ENCODE measurements at regions not wholly inside any gene's neighbourhood (a gene's known extent, or its start where the extent isn't known, plus 50 kb on each side); places are given as distances from the start of the nearest gene placed in this dataset.

- intact Hi-C loops (cut with micrococcal nuclease), result loop anchor here (1.0 to 5.0 kb wide), 2 partner anchors 129 to 147 kb away; no protein-coding TSS in a partner anchor
- POLR2A ChIA-PET, result no interaction called here
- peak; percentile 8 for DNase-seq (ENCODE audit: low read depth, low spot score)
These were observed 74.2 kb upstream of the PROK2 start for GRCh38 chr3:71859123-71859519.

More at GRCh38 chr3:71859123-71859519, 74.2 kb upstream of the PROK2 start:
- H3K9ac ChIP-seq (replicated peaks; ENCODE audit: extremely low read depth, insufficient read depth, low read length), result no peak overlapping the region
- no peaks in the 10 kb centered on the region for H3K4me1 ChIP-seq (ENCODE audit: control insufficient read depth, extremely low read depth, insufficient read depth, low read length)
- no peak overlapping the region for H3K4me3 ChIP-seq (replicated peaks in 1 of 3; ENCODE audit: insufficient read depth in 1 of 3, low read depth in 1 of 3, low read length in 3 of 3)
- no peak for TF ChIP-seq GATA2 (IDR thresholded peaks at IDR 0.05; ENCODE audit: insufficient read depth, insufficient read length, low read depth, low read length)
- TF ChIP-seq FOS (IDR thresholded peaks at IDR 0.05; ENCODE audit: borderline replicate concordance, insufficient read depth, low read length), result no peak
- TF ChIP-seq POLR2AphosphoS5 (IDR thresholded peaks at IDR 0.05; ENCODE audit: insufficient read depth, low read depth, low read length), result no peak
- no peak for TF ChIP-seq MYC (IDR thresholded peaks at IDR 0.05; ENCODE audit: low read depth, low read length)
- no peak for TF ChIP-seq POLR2A (IDR thresholded peaks at IDR 0.05; ENCODE audit: low read depth, low read length)
- no peak for TF ChIP-seq EZH2 (IDR thresholded peaks at IDR 0.05; ENCODE audit: borderline replicate concordance, low read depth, low read length, severe bottlenecking)
- TF ChIP-seq MAX (IDR thresholded peaks at IDR 0.05; ENCODE audit: insufficient read depth, insufficient read length), result no peak
- TF ChIP-seq JUN (IDR thresholded peaks at IDR 0.05; ENCODE audit: borderline replicate concordance, insufficient read depth, insufficient read length, low read depth), result no peak
- no peak for TF ChIP-seq CTCF (IDR thresholded peaks at IDR 0.05; ENCODE audit: extremely low read depth in 1 of 2, insufficient read depth in 1 of 2, low read depth in 1 of 2, low read length in 2 of 2)
- no peaks in the 10 kb centered on the region for H3K79me2 ChIP-seq (ENCODE audit: control insufficient read depth, insufficient read depth, low read length)
- dilution Hi-C loops (cut with MboI; ENCODE audit: extremely low pct_ligation_motif_present, low sequenced_read_pairs), result no loop called here
- no peaks in the 10 kb centered on the region for H3K9me3 ChIP-seq (replicated peaks; ENCODE audit: control insufficient read depth, insufficient read depth, low read length)
- H3K9me1 ChIP-seq (replicated peaks; ENCODE audit: control insufficient read depth, extremely low read depth, insufficient read depth, low read length), result no peaks in the 10 kb centered on the region
- H3K27me3 ChIP-seq (ENCODE audit: control insufficient read depth in 2 of 2, insufficient read depth in 2 of 2, low read length in 2 of 2), result no peaks in the 10 kb centered on the region
- no peaks in the 10 kb centered on the region for H4K20me1 ChIP-seq (replicated peaks; ENCODE audit: control insufficient read depth, extremely low read depth, insufficient read depth, low read length)
- H3K36me3 ChIP-seq (ENCODE audit: control insufficient read depth in 2 of 2, extremely low read depth in 1 of 2, insufficient read depth in 2 of 2, low read length in 2 of 2), result no peaks in the 10 kb centered on the region
- CTCF ChIA-PET, result interaction anchor here (1.4 kb wide), 1 partner anchor 16 kb away, joined by 6 read pairs; no protein-coding TSS in a partner anchor
- H2AFZ ChIP-seq (ENCODE audit: low read depth, low read length), result no peak overlapping the region
- BruUV-seq (replicated peaks), result no TSS peak
- H3K27ac ChIP-seq (ENCODE audit: insufficient read depth, low read depth, low read length), result no peak overlapping the region
- no peak for FAIRE-seq
- no peak overlapping the region for H3K4me2 ChIP-seq (ENCODE audit: insufficient read depth, low read length)

Measured in endothelial cell of umbilical vein (primary cell).